Loucy (cell line): ENCODE measurements at regions not wholly inside any gene's neighbourhood (a gene's known extent, or its start where the extent isn't known, plus 50 kb on each side); places are given as distances from the start of the nearest gene placed in this dataset.

Source experiments
- EZH2phosphoT487 ChIP-seq: fragments of 200-600 bp; IDR thresholded peaks from 2 replicates; pipeline ENCODE4 v1.6.1; 2018; ENCODE audit warnings: antibody characterized with exemption, mild to moderate bottlenecking, moderate library complexity, borderline replicate concordance
- TF ChIP-seq, protein P1 (sequence below): fragments of 200-600 bp; sonication (generic); conservative IDR thresholded peaks from 2 replicates; pipeline ENCODE4 v1.5.1; 2014; ENCODE audit warnings: mild to moderate bottlenecking, antibody characterized with exemption, low read length

DNA sequence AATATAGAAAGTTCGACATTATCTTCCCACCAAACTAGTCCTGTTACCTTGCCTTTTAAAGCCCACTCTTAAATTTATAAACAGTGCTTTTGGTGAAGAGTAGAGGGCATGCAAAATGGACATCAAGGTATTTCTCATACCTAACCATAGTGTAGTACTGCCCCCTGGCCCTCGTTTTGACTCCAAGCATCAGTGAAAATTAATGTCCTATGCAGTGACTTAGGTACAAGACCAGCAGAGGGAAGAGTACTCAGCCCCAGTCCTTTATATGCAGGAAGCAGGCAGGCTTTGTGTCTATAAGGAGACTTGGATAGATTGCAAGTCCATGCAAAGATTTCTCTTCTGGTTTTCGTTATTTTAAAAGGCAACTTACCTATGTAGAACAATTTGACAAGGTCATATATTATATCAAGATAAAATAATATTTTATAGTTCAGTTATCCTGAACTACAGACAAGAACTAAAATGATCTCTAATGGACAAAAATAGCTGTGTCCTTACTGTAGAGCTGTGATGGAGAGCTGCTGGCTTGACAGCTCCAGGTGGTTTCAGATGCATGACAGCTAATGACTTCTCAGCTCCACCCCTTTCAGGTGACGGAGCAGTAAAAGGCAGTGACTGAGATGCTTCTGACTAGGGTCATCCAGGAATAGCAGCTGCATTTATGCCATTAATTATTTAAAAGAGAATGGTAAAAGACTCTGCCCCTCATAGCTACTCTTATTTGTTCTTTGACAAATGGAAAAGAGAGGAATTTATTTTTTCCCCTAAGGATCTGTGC is 646.1 kb downstream of the SQOR start:
- TF ChIP-seq, protein P1, sequence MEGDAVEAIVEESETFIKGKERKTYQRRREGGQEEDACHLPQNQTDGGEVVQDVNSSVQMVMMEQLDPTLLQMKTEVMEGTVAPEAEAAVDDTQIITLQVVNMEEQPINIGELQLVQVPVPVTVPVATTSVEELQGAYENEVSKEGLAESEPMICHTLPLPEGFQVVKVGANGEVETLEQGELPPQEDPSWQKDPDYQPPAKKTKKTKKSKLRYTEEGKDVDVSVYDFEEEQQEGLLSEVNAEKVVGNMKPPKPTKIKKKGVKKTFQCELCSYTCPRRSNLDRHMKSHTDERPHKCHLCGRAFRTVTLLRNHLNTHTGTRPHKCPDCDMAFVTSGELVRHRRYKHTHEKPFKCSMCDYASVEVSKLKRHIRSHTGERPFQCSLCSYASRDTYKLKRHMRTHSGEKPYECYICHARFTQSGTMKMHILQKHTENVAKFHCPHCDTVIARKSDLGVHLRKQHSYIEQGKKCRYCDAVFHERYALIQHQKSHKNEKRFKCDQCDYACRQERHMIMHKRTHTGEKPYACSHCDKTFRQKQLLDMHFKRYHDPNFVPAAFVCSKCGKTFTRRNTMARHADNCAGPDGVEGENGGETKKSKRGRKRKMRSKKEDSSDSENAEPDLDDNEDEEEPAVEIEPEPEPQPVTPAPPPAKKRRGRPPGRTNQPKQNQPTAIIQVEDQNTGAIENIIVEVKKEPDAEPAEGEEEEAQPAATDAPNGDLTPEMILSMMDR: peak; percentile 36
- TF ChIP-seq EZH2phosphoT487: no peak
